IMR-90 (cell line): ENCODE measurements at regions not wholly inside any gene's neighbourhood (a gene's known extent, or its start where the extent isn't known, plus 50 kb on each side); places are given as distances from the start of the nearest gene placed in this dataset.

Experiments
- ATAC-seq: fragments of 200-7000 bp; cut with Tn5 transposase; 2 replicates; pipeline ENCODE4 v1.9.1; 2020; ENCODE audit warnings: low read depth, mild to moderate bottlenecking, moderate library complexity
- BruUV-seq: library from RNA; stranded (reverse); fragments of 400-500 nt; replicated peaks from 2 replicates; lab custom pipeline; 2021; lab: Mats Ljungman, UMichigan
- CTCF ChIA-PET: fragments of 300-600 bp; formaldehyde crosslinking; extraction: SDS; loops from one replicate; lab custom pipeline; 2021; ENCODE audit warnings: antibody characterized with exemption; lab: Yijun Ruan, JAX
- POLR2A ChIA-PET: fragments of 300-600 bp; sonication (Branson Sonifier 250); formaldehyde crosslinking; loops from one replicate; lab custom pipeline; 2022; ENCODE audit warnings: antibody characterized with exemption; ENCODE audit not compliant: unreplicated experiment; lab: Charles Lee
- DNase-seq: peaks from one replicate; pipeline ENCODE4 v3.0.0; 2013
- H2AFZ ChIP-seq: replicated peaks from 2 replicates; pipeline ENCODE3; 2013; ENCODE audit warnings: low read length, mild to moderate bottlenecking; ENCODE audit not compliant: poor library complexity
- H2AK5ac ChIP-seq: 2 replicates; pipeline ENCODE4 v1.6.1; 2013; ENCODE audit warnings: low read depth, low read length, inconsistent platforms
- H2AK9ac ChIP-seq: replicated peaks from 2 replicates; pipeline ENCODE3; 2013; ENCODE audit warnings: mild to moderate bottlenecking, low read depth, low read length, moderate library complexity; ENCODE audit not compliant: poor library complexity
- H2BK120ac ChIP-seq: 2 replicates; pipeline ENCODE4 v1.6.1; 2013; ENCODE audit warnings: low read depth, low read length, inconsistent platforms
- H2BK15ac ChIP-seq: 3 replicates; pipeline ENCODE4 v1.6.1; 2013; ENCODE audit warnings: low read depth, low read length, inconsistent platforms
- H2BK20ac ChIP-seq: 2 replicates; pipeline ENCODE4 v1.6.1; 2013; ENCODE audit warnings: low read depth, mild to moderate bottlenecking, inconsistent platforms, low read length, moderate library complexity
- H2BK5ac ChIP-seq: 2 replicates; pipeline ENCODE4 v1.6.1; 2013; ENCODE audit warnings: mild to moderate bottlenecking, low read depth, low read length, inconsistent platforms; ENCODE audit not compliant: poor library complexity, severe bottlenecking
- H3K14ac ChIP-seq: replicated peaks from 2 replicates; pipeline ENCODE4 v1.6.1; 2013; ENCODE audit warnings: low read depth, low read length, inconsistent platforms
- H3K18ac ChIP-seq: 2 replicates; pipeline ENCODE4 v1.6.1; 2013; ENCODE audit warnings: low read depth, low read length, control low read depth
- H3K23ac ChIP-seq: 2 replicates; pipeline ENCODE4 v1.6.1; 2013; ENCODE audit warnings: low read depth, low read length, inconsistent platforms
- H3K27ac ChIP-seq: 2 replicates; pipeline ENCODE4 v1.5.1; 2013; ENCODE audit warnings: mild to moderate bottlenecking, control low read depth, low read length; ENCODE audit not compliant: insufficient read depth
- H3K27me3 ChIP-seq: 2 replicates; pipeline ENCODE4 v1.6.1; 2013; ENCODE audit warnings: low read length; ENCODE audit not compliant: control insufficient read depth, insufficient read depth
- H3K36me3 ChIP-seq: 2 replicates; pipeline ENCODE4 v1.6.1; 2013; ENCODE audit warnings: low read length, mixed read lengths; ENCODE audit not compliant: control insufficient read depth, insufficient read depth
- H3K4ac ChIP-seq: 2 replicates; pipeline ENCODE4 v1.6.1; 2013; ENCODE audit warnings: low read depth, low read length, inconsistent platforms
- H3K4me1 ChIP-seq: 2 replicates; pipeline ENCODE4 v1.6.1; 2013; ENCODE audit warnings: low read length, mixed read lengths; ENCODE audit not compliant: control insufficient read depth, insufficient read depth
- H3K4me2 ChIP-seq: 2 replicates; pipeline ENCODE4 v1.6.1; 2013; ENCODE audit warnings: low read depth, mild to moderate bottlenecking, control low read depth, low read length, moderate library complexity
- H3K4me3 ChIP-seq: 2 replicates; pipeline ENCODE4 v1.5.1; 2013; ENCODE audit warnings: low read depth, mild to moderate bottlenecking, control low read depth, low read length, moderate library complexity; ENCODE audit not compliant: insufficient read depth
- H3K56ac ChIP-seq: 2 replicates; pipeline ENCODE4 v1.6.1; 2013; ENCODE audit warnings: low read length, inconsistent platforms; ENCODE audit not compliant: insufficient read depth; ENCODE audit errors: extremely low read depth
- H3K79me1 ChIP-seq, 2 experiments: 2 replicates each; pipeline ENCODE4 v1.6.1; 2013; ENCODE audit warnings: low read length in 2 of 2, inconsistent platforms in 1 of 2, low read depth in 1 of 2
- H3K9ac ChIP-seq: 2 replicates; pipeline ENCODE4 v1.6.1; 2013; ENCODE audit warnings: low read depth, low read length, control low read depth
- H3K9me1 ChIP-seq: 2 replicates; pipeline ENCODE4 v1.6.1; 2013; ENCODE audit warnings: low read length, inconsistent platforms; ENCODE audit not compliant: insufficient read depth
- H3K9me3 ChIP-seq: 2 replicates; pipeline ENCODE4 v1.6.1; 2013; ENCODE audit warnings: low read length; ENCODE audit not compliant: control insufficient read depth, insufficient read depth
- H4K20me1 ChIP-seq: 2 replicates; pipeline ENCODE4 v1.6.1; 2013; ENCODE audit warnings: low read length, inconsistent platforms; ENCODE audit not compliant: insufficient read depth
- H4K5ac ChIP-seq: 2 replicates; pipeline ENCODE4 v1.6.1; 2013; ENCODE audit warnings: mild to moderate bottlenecking, low read depth, low read length, control low read depth
- H4K8ac ChIP-seq, 2 experiments: 2 replicates each; pipeline ENCODE4 v1.6.1; 2013; ENCODE audit warnings: low read depth in 2 of 2, low read length in 2 of 2, control low read depth in 1 of 2, inconsistent platforms in 1 of 2
- H4K91ac ChIP-seq: 2 replicates; pipeline ENCODE4 v1.6.1; 2013; ENCODE audit warnings: low read depth, low read length, inconsistent platforms; ENCODE audit not compliant: insufficient read depth
- BHLHE40 ChIP-seq: fragments of 150-350 bp; IDR thresholded peaks from 2 replicates; pipeline ENCODE4 v1.6.1; 2016; ENCODE audit warnings: mild to moderate bottlenecking, low read depth, low read length
- NFE2L2 ChIP-seq: fragments of 150-350 bp; IDR thresholded peaks from 2 replicates; pipeline ENCODE4 v1.6.1; 2016; ENCODE audit warnings: low read depth, mild to moderate bottlenecking, low read length
- RAD21 ChIP-seq: IDR thresholded peaks from 2 replicates; pipeline ENCODE4 v1.6.1; 2012; ENCODE audit warnings: low read length, improper control_type of control experiment
- RCOR1 ChIP-seq: IDR thresholded peaks from 2 replicates; pipeline ENCODE4 v1.6.1; 2012; ENCODE audit warnings: mild to moderate bottlenecking, low read length, improper control_type of control experiment; ENCODE audit not compliant: insufficient replicate concordance
- SMC3 ChIP-seq: fragments of 150-350 bp; IDR thresholded peaks from 2 replicates; pipeline ENCODE4 v1.6.1; 2016; ENCODE audit warnings: low read depth, mild to moderate bottlenecking, antibody characterized with exemption, low read length, moderate library complexity
- WGBS, 2 experiments: methylation state at CpG; one replicate each; pipeline versions ENCODE4 v1.1.5 to v1.1.7; 2013; ENCODE audit warnings: missing lambda C conversion rate in 2 of 2; ENCODE audit not compliant: insufficient read length in 1 of 2; ENCODE audit errors: extremely low coverage in 2 of 2; 5-methylcytosine and 5-hydroxymethylcytosine counted together
- dilution Hi-C: fragments of 300-500 bp; cut with HindIII; formaldehyde crosslinking; loops from one replicate; pipeline ENCODE4 v1.14.3; 2018; ENCODE audit warnings: low sequenced_read_pairs; ENCODE audit not compliant: unreplicated experiment
- in situ Hi-C: fragments of 300-500 bp; cut with MboI; formaldehyde crosslinking; loops from 3 replicates; pipeline ENCODE4 v1.14.3; 2019; ENCODE audit warnings: low sequenced_read_pairs, inconsistent platforms, mixed read lengths
- intact Hi-C: fragments of 100-400 bp; cut with micrococcal nuclease; formaldehyde crosslinking; loops from 2 replicates; pipeline ENCODE4 v1.10.0; 2022

DNA sequence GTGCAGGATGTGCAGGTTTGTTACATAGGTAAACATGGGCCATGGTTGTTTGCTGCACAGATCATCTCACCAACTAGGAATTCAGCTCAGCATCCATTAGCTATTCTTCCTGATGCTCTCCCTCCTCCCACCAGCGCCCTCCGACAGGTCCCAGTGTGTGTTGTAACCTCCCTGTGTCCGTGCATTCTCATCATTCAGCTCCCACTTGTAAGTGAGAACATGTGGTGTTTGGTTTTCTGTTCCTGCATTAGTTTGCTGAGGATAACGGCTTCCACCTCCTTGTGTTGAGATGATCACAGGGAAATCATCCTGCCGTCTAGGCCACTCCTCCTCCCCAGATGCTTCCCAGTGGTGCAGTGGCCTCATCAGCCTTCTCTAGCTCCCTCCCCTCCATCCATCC is 261.6 kb upstream of the GALNT17 start:
- no peaks in the 10 kb centered on the region for H3K79me1 ChIP-seq
- no peak overlapping the region for H2AK9ac ChIP-seq
- no peak overlapping the region for H3K14ac ChIP-seq
- H3K9me1 ChIP-seq = no peaks in the 10 kb centered on the region
- no peak for DNase-seq
- no peak overlapping the region for H2BK20ac ChIP-seq
- no peaks in the 10 kb centered on the region for H3K36me3 ChIP-seq
- TF ChIP-seq RCOR1 = no peak
- TF ChIP-seq BHLHE40 = no peak
- TF ChIP-seq RAD21 = no peak
- no peak for TF ChIP-seq SMC3
- TF ChIP-seq NFE2L2 = no peak
- H3K56ac ChIP-seq = no peak overlapping the region
- H3K4ac ChIP-seq = no peak overlapping the region
- no TSS peak for BruUV-seq
- ChIA-PET CTCF (interaction anchor here (0.6 kb wide), 1 partner anchor 1318 kb away, joined by 3 read pairs; no protein-coding TSS in a partner anchor), POLR2A (no interaction called here)
- H2AFZ ChIP-seq = no peak overlapping the region
- H3K27ac ChIP-seq = no peak overlapping the region
- no peaks in the 10 kb centered on the region for H4K20me1 ChIP-seq
- dilution Hi-C loops = no loop called here
- in situ Hi-C loops = loop anchor here (25.0 kb wide), 2 partner anchors 1767 to 1917 kb away; no protein-coding TSS in a partner anchor
- no peak overlapping the region for H3K9ac ChIP-seq
- H3K18ac ChIP-seq = no peak overlapping the region
- no peak overlapping the region for H2BK120ac ChIP-seq
- no peak overlapping the region for H2BK15ac ChIP-seq
- 40% methylated on average over 1 of the region's 5 CpGs; no CpG with 5 or more reads in 1 of the 2 experiments for WGBS, 2 experiments
- no peak overlapping the region for H4K91ac ChIP-seq
- no peak overlapping the region for H2BK5ac ChIP-seq
- no peak overlapping the region for H4K5ac ChIP-seq
- no peak for ATAC-seq
- intact Hi-C loops = no loop called here
- no peak overlapping the region for H3K4me2 ChIP-seq
- H3K4me3 ChIP-seq = no peak overlapping the region
- no peak overlapping the region for H4K8ac ChIP-seq
- no peaks in the 10 kb centered on the region for H3K27me3 ChIP-seq
- H2AK5ac ChIP-seq = no peak overlapping the region
- H3K23ac ChIP-seq = no peak overlapping the region
- H3K9me3 ChIP-seq = peaks cover 14% of the 10 kb centered on the region
- no peaks in the 10 kb centered on the region for H3K4me1 ChIP-seq
